Mucosa of descending colon (tissue), 3 donors: ENCODE measurements at regions not wholly inside any gene's neighbourhood (a gene's known extent, or its start where the extent isn't known, plus 50 kb on each side); places are given as distances from the start of the nearest gene placed in this dataset.

ENCODE experiments used
- ATAC-seq: fragments of 200-7000 bp; cut with Tn5 transposase; one replicate; pipeline ENCODE4 v1.9.1; 2020; ENCODE audit warnings: mild to moderate bottlenecking, moderate library complexity
- DNase-seq, 3 donors: peaks; one replicate each; pipeline ENCODE4 v3.0.0-alpha.2; 2020
- H3K36me3 ChIP-seq: fragments of 200-600 bp; one replicate; pipeline ENCODE4 v1.8.0; 2021; ENCODE audit warnings: low read depth, mild to moderate bottlenecking
- H3K4me1 ChIP-seq: fragments of 200-600 bp; one replicate; pipeline ENCODE4 v1.8.0; 2021; ENCODE audit warnings: low read depth, mild to moderate bottlenecking
- H3K4me3 ChIP-seq: fragments of 200-600 bp; one replicate; pipeline ENCODE4 v1.8.0; 2021; ENCODE audit warnings: mild to moderate bottlenecking
- H3K9me3 ChIP-seq: fragments of 200-600 bp; one replicate; pipeline ENCODE4 v1.8.0; 2021; ENCODE audit warnings: mild to moderate bottlenecking
- intact Hi-C, 2 donors: fragments of 100-400 bp; cut with DNase I in 1 of 2; cut with micrococcal nuclease in 1 of 2; formaldehyde crosslinking; loops; one replicate each; pipeline versions ENCODE4 v1.11.0 to v1.11.1; 2022; cut with DNase I, micrococcal nuclease
- TF ChIP-seq, protein P1 (sequence below): fragments of 200-600 bp; IDR thresholded peaks from one replicate; pipeline ENCODE4 v1.8.0; 2022; ENCODE audit warnings: antibody characterized with exemption, mild to moderate bottlenecking
- donor health status: DM: no; HTN: no; CAD: no; lungs with moderate emphysema.
- donor health status: DM: no; HTN: no; CAD: no.
- donor health status: DM: no; HTN: yes; CAD: no.

DNA sequence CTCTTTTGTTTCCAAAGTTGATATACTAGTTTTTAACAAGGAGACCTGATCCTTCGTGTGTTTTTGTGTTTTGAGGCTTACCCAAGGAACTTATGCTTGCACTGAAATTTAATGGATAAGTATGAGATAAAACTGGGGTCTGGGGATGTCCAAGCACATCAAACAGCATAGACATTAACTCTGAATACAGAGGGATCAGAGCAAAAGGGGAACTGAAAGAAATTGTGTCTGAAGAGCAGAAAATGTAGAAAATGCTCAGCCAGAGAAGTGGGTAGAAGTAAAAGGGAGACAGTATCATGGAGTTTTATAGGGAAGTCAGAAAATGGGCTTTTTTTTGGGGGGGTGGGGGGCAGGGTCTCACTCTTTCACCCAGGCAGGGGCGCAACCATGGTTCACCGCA lies 695.4 kb downstream of the ARAP2 start:
- TF ChIP-seq, protein P1, sequence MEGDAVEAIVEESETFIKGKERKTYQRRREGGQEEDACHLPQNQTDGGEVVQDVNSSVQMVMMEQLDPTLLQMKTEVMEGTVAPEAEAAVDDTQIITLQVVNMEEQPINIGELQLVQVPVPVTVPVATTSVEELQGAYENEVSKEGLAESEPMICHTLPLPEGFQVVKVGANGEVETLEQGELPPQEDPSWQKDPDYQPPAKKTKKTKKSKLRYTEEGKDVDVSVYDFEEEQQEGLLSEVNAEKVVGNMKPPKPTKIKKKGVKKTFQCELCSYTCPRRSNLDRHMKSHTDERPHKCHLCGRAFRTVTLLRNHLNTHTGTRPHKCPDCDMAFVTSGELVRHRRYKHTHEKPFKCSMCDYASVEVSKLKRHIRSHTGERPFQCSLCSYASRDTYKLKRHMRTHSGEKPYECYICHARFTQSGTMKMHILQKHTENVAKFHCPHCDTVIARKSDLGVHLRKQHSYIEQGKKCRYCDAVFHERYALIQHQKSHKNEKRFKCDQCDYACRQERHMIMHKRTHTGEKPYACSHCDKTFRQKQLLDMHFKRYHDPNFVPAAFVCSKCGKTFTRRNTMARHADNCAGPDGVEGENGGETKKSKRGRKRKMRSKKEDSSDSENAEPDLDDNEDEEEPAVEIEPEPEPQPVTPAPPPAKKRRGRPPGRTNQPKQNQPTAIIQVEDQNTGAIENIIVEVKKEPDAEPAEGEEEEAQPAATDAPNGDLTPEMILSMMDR = no peak
- DNase-seq (no peak), ATAC-seq (no peak)
- H3K4me1 ChIP-seq = no peaks in the 10 kb centered on the region
- no peak overlapping the region for H3K4me3 ChIP-seq
- intact Hi-C loops = no loop called here
- no peaks in the 10 kb centered on the region for H3K36me3 ChIP-seq
- H3K9me3 ChIP-seq = peaks cover 34% of the 10 kb centered on the region

DNA sequence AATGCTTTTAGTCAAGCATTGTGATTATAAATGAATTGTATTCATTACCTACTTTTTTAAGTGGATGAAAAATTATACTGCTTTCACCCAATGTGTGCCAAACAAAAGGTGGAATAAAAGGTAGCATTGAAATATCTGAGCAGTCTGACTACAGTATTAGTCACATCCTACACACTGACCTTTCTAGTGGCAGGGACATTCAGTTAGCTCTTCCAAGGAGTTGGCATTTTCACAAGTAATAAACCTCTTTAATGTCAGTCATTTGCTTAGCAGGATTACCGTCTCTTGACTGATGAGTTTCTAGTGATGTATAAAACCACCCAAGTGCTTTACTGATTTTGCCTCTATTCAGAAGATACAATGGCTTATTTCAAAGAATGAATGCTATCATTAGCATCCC lies 687.9 kb downstream of the ARAP2 start:
- TF ChIP-seq, protein P1 = no peak
- no peak for DNase-seq

DNA sequence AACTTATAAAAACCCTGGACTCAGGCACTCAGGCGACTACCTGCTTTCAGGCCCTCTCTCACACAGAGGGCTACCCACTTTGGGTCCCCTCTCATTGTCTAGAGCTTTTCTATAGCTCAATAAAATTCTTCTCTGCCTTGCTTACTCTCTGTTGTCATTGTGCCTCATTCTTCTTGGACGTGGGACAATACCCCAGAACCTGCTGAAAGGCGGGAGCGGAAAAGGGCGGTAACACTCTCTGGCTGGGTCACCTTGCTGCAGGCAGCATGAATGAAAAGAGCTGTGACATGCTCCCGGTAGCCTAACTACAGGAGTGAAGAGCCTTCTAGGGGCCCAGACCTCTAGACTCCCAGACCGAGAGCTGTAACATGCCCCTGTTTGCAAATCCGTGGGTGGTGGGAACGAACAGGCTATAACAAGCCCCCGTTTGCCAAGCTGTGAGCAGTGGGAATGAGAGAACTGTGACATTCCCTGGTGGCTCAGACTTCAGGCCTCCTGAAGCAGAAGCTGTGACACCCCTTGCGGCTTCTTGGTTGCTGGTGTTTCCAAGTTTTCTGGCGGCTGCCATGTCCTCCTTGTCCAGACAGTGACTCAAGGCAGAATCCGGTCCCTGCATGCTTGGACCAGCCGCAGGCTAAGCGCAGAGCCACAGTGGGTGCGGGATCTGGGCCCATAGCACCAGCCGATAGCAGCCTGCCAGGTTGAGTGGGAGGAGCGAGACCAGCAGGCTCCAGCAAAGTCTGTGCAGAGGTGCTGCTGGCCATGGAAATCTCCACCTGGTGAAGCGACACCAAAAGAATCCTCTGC lies 684.6 kb downstream of the ARAP2 start:
- H3K36me3 ChIP-seq = no peaks in the 10 kb centered on the region
- no peaks in the 10 kb centered on the region for H3K4me1 ChIP-seq
- intact Hi-C loops = no loop called here
- DNase-seq = no peak
- no peak overlapping the region for H3K4me3 ChIP-seq
- peaks cover 18% of the 10 kb centered on the region for H3K9me3 ChIP-seq
- TF ChIP-seq, protein P1 = no peak
- ATAC-seq = no peak

More for the DNA sequence above, 687.9 kb downstream of the ARAP2 start:
- peaks cover 21% of the 10 kb centered on the region for H3K9me3 ChIP-seq
- no peak overlapping the region for H3K4me3 ChIP-seq
- ATAC-seq = no peak
- intact Hi-C loops = no loop called here
- no peaks in the 10 kb centered on the region for H3K36me3 ChIP-seq
- H3K4me1 ChIP-seq = no peaks in the 10 kb centered on the region

DNA sequence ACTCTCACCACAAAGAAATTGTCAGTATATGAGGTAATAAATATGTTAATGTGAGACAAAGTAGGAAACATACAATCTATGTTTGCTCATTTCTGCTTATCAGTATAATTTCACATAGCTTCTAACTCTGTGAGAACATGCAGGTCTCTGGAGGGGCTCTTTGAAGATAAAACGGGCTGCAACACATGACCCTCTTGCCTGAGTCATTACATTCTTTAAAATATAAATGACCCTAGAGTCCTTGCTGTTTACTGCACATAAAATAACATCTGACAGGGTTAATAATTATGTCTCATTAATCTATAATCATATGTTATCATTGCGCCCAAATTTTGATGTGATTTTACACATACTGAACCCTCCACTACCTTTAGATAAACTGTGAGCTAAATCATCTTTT lies 681.5 kb downstream of the ARAP2 start:
- no peak for ATAC-seq
- Histone ChIP-seq H3K36me3 (no peaks in the 10 kb centered on the region), H3K9me3 (peaks cover 18% of the 10 kb centered on the region), H3K4me1 (no peaks in the 10 kb centered on the region), H3K4me3 (no peak overlapping the region)
- no peak for DNase-seq
- intact Hi-C loops = no loop called here
- TF ChIP-seq, protein P1 = no peak

DNA sequence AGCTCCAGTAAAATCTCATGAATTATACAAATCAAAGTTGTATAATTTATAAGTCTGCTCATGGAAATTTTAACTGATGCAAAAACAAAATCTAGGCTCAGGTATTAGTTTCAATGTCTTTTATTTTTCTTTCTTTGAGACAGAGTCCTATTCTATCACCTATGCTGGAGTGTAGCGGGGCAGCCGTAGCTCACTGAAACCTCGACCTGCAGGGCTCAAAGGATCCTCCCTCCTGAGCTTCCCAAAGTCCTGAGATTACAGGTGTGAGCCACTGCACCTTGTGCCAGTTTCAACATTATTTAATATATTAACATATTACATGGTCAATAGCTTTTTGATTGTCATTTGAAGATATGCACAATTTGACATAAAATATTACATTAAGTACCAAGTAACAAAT lies 678.7 kb downstream of the ARAP2 start:
- intact Hi-C loops = no loop called here
- H3K4me3 ChIP-seq = no peak overlapping the region
- TF ChIP-seq, protein P1 = no peak
- DNase-seq (no peak), ATAC-seq (no peak)
- no peaks in the 10 kb centered on the region for H3K4me1 ChIP-seq
- peaks cover 6% of the 10 kb centered on the region for H3K9me3 ChIP-seq
- no peaks in the 10 kb centered on the region for H3K36me3 ChIP-seq
